Liver (tissue), 8 donors: ENCODE measurements at regions not wholly inside any gene's neighbourhood (a gene's known extent, or its start where the extent isn't known, plus 50 kb on each side); places are given as distances from the start of the nearest gene placed in this dataset.

Source experiments
- DNase-seq: peaks from one replicate; pipeline ENCODE4 v3.0.0-alpha.2; 2017; ENCODE audit warnings: low spot score
- H3K27ac ChIP-seq, 2 donors: one replicate each; pipeline ENCODE4 v1.7.0; 2013; ENCODE audit warnings: inconsistent platforms in 2 of 2, low read length in 2 of 2, control low read depth in 1 of 2, low read depth in 1 of 2, mild to moderate bottlenecking in 1 of 2
- H3K27me3 ChIP-seq, 4 donors: one replicate each; pipeline versions ENCODE4 v1.6.1 to v1.7.0; 2013; ENCODE audit warnings: low read length in 3 of 4, inconsistent platforms in 1 of 4, mild to moderate bottlenecking in 1 of 4, moderate library complexity in 1 of 4; ENCODE audit not compliant: control insufficient read depth in 4 of 4, insufficient read depth in 4 of 4
- H3K36me3 ChIP-seq, 4 donors: one replicate each; pipeline versions ENCODE4 v1.6.1 to v1.7.0; 2013; ENCODE audit warnings: low read length in 3 of 4, mild to moderate bottlenecking in 3 of 4, low read depth in 1 of 4, moderate library complexity in 1 of 4; ENCODE audit not compliant: control insufficient read depth in 4 of 4, insufficient read depth in 3 of 4
- H3K4me1 ChIP-seq, 4 donors: one replicate each; pipeline versions ENCODE4 v1.6.1 to v1.7.0; 2013; ENCODE audit warnings: low read length in 3 of 4, mild to moderate bottlenecking in 3 of 4, moderate library complexity in 1 of 4; ENCODE audit not compliant: control insufficient read depth in 4 of 4, insufficient read depth in 4 of 4
- H3K4me3 ChIP-seq, 3 donors: one replicate each; pipeline versions ENCODE4 v1.6.1 to v1.7.0; 2013; ENCODE audit warnings: low read length in 3 of 3, control low read depth in 1 of 3, low read depth in 1 of 3, mild to moderate bottlenecking in 1 of 3
- H3K9ac ChIP-seq, 2 donors: one replicate each; pipeline ENCODE4 v1.7.0; 2013; ENCODE audit warnings: low read length in 2 of 2, mild to moderate bottlenecking in 2 of 2, moderate library complexity in 2 of 2, control low read depth in 1 of 2, low read depth in 1 of 2
- H3K9me3 ChIP-seq, 4 donors: one replicate each; pipeline versions ENCODE4 v1.6.1 to v1.7.0; 2013; ENCODE audit warnings: low read length in 3 of 4; ENCODE audit not compliant: control insufficient read depth in 4 of 4
- EGR1 ChIP-seq, 2 donors: IDR thresholded peaks; 2 replicates each; pipeline ENCODE4 v1.6.1; 2016 to 2018; ENCODE audit warnings: antibody characterized with exemption in 2 of 2, low read depth in 2 of 2
- FOXA1 ChIP-seq: IDR thresholded peaks from 2 replicates; pipeline ENCODE4 v1.6.1; 2016; ENCODE audit warnings: antibody characterized with exemption
- FOXA2 ChIP-seq: IDR thresholded peaks from 2 replicates; pipeline ENCODE4 v1.6.1; 2016; ENCODE audit warnings: antibody characterized with exemption
- HNF4G ChIP-seq: IDR thresholded peaks from 2 replicates; pipeline ENCODE4 v1.6.1; 2016; ENCODE audit warnings: antibody characterized with exemption
- RXRA ChIP-seq, 2 donors: IDR thresholded peaks; 2 replicates each; pipeline ENCODE4 v1.6.1; 2017 to 2018; ENCODE audit warnings: antibody characterized with exemption in 2 of 2, mild to moderate bottlenecking in 1 of 2
- SP1 ChIP-seq: IDR thresholded peaks from 2 replicates; pipeline ENCODE4 v1.6.1; 2018; ENCODE audit warnings: antibody characterized with exemption, mild to moderate bottlenecking
- TAF1 ChIP-seq: conservative IDR thresholded peaks from 2 replicates; pipeline ENCODE4 v1.6.1; 2016; ENCODE audit warnings: antibody characterized with exemption, mild to moderate bottlenecking
- YY1 ChIP-seq: IDR thresholded peaks from 2 replicates; pipeline ENCODE4 v1.6.1; 2016; ENCODE audit warnings: antibody characterized with exemption, mild to moderate bottlenecking
- ZBTB33 ChIP-seq: IDR thresholded peaks from 2 replicates; pipeline ENCODE4 v1.6.1; 2016; ENCODE audit warnings: antibody characterized with exemption
- WGBS: extraction: QIAGEN DNeasy Blood & Tissue Kit; methylation state at CpG from one replicate; pipeline ENCODE4 v1.1.7; 2013; 5-methylcytosine and 5-hydroxymethylcytosine counted together
- TF ChIP-seq, protein P1 (sequence below): fragments of 150-350 bp; IDR thresholded peaks from 2 replicates; pipeline ENCODE4 v1.5.1; 2017; ENCODE audit warnings: improper control_type of control experiment, low read depth, low read length; ENCODE audit not compliant: missing input control
- TF ChIP-seq, protein P2 (sequence below): IDR thresholded peaks from 2 replicates; pipeline ENCODE4 v1.6.1; 2016; ENCODE audit warnings: antibody characterized with exemption
- donor health status: healthy.
- donor health status: healthy.
- donor health status: healthy.
- donor health status: healthy.
- donor health status: healthy.

DNA sequence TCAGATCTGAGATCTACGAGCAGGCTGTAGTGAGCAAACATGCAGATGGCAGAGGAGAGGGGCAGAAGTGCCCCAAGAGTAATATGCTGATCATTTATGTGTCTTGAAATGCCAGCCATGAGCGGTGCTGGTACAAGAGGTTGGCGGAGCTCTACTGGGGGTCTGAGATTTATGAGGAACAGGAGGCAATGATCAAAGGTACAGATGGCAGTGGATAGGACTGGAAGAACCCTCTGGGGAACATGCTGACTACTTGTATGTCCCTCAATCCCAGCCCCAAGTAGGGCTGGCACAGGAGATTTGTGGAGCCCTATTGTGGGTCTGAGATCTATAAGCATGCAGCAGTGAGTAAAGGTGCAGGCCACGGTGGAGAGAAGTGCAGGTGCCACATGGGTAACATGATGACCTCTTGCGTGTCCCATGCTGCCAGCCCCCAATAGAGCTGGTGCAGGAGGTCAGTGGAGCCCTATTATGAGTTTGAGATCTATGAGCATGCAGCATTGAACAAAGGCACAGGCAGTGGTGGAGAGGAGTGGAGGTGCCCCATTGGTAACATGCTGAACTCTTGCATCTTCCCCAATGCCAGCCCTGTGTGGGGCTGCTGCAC, 97.2 kb upstream of the ZNF678 start:
- no peaks in the 10 kb centered on the region for H3K36me3 ChIP-seq
- no peak overlapping the region for H3K27ac ChIP-seq
- no peaks in the 10 kb centered on the region for H3K9me3 ChIP-seq
- TF ChIP-seq FOXA2 (no peak), FOXA1 (no peak)
- TF ChIP-seq, protein P1, sequence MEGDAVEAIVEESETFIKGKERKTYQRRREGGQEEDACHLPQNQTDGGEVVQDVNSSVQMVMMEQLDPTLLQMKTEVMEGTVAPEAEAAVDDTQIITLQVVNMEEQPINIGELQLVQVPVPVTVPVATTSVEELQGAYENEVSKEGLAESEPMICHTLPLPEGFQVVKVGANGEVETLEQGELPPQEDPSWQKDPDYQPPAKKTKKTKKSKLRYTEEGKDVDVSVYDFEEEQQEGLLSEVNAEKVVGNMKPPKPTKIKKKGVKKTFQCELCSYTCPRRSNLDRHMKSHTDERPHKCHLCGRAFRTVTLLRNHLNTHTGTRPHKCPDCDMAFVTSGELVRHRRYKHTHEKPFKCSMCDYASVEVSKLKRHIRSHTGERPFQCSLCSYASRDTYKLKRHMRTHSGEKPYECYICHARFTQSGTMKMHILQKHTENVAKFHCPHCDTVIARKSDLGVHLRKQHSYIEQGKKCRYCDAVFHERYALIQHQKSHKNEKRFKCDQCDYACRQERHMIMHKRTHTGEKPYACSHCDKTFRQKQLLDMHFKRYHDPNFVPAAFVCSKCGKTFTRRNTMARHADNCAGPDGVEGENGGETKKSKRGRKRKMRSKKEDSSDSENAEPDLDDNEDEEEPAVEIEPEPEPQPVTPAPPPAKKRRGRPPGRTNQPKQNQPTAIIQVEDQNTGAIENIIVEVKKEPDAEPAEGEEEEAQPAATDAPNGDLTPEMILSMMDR: no peak
- DNase-seq: no peak
- H3K9ac ChIP-seq: no peak overlapping the region
- H3K27me3 ChIP-seq: no peaks in the 10 kb centered on the region
- no peak overlapping the region for H3K4me3 ChIP-seq
- WGBS: 84% methylated on average over 5 of the region's 5 CpGs
- no peaks in the 10 kb centered on the region for H3K4me1 ChIP-seq

- DNase-seq: no peak
- Histone ChIP-seq H3K27ac (no peak overlapping the region), H3K4me3 (no peak overlapping the region), H3K4me1 (no peaks in the 10 kb centered on the region), H3K9ac (no peak overlapping the region), H3K36me3 (no peaks in the 10 kb centered on the region), H3K9me3 (no peaks in the 10 kb centered on the region), H3K27me3 (no peaks in the 10 kb centered on the region)
- TF ChIP-seq HNF4G (no peak), SP1 (no peak), RXRA (IDR thresholded peaks at IDR 0.05) (no peak), TAF1 (no peak), EGR1 (IDR thresholded peaks at IDR 0.05; ENCODE audit: low read depth in 2 of 2) (no peak), ZBTB33 (no peak)
- TF ChIP-seq, protein P2, sequence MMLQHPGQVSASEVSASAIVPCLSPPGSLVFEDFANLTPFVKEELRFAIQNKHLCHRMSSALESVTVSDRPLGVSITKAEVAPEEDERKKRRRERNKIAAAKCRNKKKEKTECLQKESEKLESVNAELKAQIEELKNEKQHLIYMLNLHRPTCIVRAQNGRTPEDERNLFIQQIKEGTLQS: no peak
- 71% methylated on average over 7 of the region's 7 CpGs for WGBS
Observed at GRCh38 chr1:227465256-227465655, 98.1 kb upstream of the ZNF678 start.

DNA sequence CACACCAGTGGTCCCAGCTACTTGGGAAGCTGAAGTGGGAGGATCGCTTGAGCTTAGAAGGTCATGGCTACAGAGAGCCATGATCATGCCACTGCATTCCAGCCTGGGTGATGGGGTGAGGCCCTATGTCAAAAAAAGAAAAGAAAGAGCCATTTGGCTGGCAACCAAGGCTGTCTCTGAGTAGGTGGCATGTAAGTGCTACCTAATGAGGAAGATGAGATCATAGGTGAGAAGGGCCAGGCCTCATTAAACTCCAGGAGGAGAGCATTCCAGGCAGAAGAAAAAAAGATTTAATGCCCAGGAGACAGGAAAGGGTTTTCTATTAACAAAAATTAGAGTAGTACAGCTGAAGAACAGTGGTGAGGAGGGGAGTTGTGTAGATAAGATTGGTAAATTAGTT, 103.4 kb upstream of the ZNF678 start:
- Histone ChIP-seq H3K4me1 (no peaks in the 10 kb centered on the region), H3K4me3 (no peak overlapping the region), H3K36me3 (no peaks in the 10 kb centered on the region), H3K27ac (no peak overlapping the region), H3K27me3 (no peaks in the 10 kb centered on the region), H3K9ac (no peak overlapping the region), H3K9me3 (no peaks in the 10 kb centered on the region)
- no peak for DNase-seq
- WGBS: 88% methylated on average over 1 of the region's 1 CpG
- TF ChIP-seq YY1: no peak
